Stimulated activated CD4-positive, alpha-beta T cell treated with anti-CD3 and anti-CD28 coated beads, Interleukin-2, amount 100 ng/mL, for 24 hours (primary cell): ENCODE measurements at regions not wholly inside any gene's neighbourhood (a gene's known extent, or its start where the extent isn't known, plus 50 kb on each side); places are given as distances from the start of the nearest gene placed in this dataset.

Experiments
- DNase-seq, 2 donors: peaks; one replicate each; pipeline ENCODE4 v3.0.0-alpha.2; 2020

DNA sequence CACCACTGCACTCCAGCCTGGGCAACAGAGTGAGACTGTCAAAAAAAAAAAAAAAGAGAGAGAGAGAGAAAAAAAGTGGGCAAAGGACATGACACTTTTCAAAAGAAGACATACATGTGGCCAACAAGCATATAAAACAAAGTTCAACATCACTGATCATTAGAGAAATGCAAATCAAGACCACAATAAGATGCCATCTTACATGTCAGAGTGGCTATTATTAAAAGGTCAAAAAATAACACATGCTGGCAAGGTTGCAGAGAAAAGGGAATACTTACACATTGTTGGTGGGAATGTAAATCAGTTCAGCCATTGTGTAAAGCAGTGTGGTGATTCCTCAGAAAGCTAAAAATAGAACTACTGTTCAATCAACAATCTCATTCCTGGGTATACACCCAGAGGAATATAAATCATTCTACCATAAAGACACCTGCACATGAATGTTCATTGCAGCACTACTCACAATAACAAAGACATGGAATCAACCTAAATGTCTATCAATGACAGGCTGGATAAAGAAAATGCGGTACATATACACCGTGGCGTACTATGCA is 94.9 kb upstream of the TRIM2 start:
- no peak for DNase-seq

DNA sequence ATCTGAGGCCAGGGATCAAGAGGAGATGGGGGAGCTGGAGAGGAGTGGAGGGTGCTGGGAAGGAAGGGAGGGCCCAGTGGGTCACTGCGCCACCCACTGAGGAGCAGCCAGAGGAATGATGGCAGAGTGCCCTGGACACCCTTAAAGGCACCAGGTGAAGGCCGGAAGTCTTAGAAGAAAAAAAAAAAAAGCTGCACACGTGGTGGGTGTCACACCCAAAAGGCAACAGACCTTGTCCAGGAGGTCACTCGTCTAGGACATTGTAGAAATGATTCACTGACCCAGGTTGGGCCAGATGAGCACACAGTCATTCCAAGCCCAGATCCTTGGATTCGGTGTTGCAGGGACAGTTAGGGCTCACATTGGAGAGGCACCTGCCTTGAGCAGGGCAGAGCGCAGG is 93.5 kb upstream of the TRIM2 start:
- no peak for DNase-seq

DNA sequence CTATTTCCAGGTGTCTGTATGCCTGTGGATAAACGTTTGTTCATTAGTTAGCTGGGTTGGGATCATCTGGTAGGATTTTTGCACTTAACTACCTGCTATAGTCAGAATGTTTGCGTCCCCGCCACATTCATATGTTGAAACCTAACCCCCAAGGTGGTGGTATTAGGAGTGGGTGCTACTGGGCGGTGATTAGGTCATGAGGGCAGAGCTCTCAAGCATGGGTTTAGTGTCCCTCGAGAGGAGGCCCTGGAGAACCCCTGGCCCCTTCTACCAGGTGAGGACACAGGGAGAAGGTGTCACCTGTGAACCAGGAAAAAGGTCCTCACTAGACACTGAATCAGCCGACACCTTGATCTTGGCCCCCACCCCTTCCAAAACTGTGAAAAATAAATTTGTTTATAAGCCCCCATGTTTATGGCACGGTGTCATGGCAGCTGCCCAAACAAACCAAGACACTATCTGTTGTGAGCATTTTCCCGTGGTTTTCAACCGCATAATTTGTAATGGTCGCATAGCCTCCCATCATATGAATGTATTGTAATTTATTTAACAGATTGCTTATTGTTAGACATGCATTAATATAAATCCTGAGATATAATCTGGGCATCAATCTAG is 92.7 kb upstream of the TRIM2 start:
- no peak for DNase-seq

DNA sequence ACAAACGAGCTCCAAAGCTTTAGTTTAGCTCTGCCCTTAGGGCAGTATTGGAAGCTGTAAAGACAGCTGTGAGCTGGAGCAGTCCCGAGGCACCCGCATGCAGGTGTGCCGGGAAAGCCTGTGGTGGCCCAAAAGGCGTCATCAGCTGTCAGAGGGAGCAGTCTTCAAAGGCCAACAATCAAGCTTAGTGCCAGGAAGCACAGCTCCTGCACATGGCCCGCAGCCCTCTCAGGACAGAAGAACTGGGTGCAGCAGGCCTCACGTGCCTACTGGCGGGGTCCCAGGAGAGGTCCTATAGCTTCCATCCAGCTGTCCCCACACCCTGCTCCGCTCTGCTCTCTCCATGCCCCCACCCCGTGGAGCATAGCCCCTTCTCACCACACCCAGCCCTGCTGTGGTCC is 92.2 kb upstream of the TRIM2 start:
- peak; percentile 33 to 41 for DNase-seq

DNA sequence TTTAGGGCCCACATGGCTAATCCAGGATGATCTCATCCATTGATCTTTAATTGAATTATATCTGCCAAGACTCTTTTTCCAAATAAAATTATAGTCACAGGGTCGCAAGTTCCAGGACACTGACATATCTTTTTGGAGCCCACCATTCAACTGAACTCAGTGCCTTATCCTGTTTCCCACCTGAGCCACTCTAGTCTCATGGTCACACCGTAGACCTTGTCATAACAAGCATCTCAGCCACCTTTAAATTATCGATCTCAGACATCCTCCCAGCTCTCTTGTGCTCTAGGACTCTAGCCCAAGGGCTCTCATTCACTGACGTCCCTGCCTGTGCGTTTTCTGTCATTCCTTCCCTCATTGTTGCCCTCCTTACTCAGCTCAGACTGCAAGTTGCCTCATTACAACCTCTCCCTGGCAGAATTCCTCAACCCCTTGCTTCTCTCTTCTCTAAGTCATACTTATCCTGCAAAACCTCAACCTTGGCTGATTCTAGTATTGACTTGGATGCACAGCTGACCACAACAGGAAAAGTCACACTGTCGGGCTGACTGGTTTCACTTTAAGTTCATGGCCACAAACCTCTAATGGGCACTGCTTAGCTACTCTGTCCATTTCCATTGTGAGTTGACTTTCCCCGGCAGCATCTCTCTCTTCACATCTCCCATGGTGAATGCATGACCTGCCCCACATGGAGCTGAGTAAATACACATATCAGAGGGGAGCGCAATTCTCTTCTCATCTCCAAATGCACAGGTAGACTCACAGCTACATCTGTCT is 91.0 kb upstream of the TRIM2 start:
- DNase-seq = no peak

DNA sequence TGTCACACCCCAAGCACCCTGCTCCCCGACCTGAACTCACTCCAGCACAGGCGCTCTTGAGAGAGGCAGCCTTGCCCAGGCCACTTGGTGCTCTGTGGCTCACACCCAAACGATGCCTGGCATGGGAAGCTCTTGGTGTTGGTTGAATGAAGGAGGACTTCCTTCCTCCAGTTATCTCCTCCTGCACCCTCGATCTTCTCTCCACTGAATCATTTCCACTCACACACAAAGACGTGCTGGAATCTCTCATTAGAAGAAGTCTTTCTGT is 90.5 kb upstream of the TRIM2 start:
- DNase-seq = peak in 1 of 2 donors; percentile 13

DNA sequence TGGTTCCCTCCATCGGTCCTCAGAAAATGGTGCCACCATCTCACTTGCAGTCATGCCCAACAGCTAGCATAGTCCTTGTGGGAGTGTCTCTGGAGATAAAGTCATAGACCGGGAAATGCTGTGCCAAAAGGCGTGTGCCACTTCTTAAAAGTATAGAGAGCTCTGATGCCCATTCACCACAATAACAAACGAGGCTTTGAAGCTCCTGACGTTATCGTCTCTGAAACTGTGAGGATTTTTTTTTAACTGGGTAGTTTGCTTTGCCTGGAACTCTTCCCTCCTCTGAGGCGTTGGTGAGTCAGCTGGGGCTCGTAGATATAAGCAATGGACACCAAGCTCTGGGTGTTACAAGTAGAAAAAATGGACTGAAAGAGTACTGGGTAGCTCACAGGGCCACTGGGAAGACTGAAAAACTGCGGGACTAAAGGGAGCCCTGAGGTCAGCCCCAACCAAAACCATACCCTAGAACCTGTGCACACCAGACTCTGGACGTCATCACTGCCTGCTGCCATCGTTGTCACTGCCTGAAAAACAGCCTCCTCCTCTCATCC is 89.4 kb upstream of the TRIM2 start:
- peak; percentile 51 to 54 for DNase-seq

DNA sequence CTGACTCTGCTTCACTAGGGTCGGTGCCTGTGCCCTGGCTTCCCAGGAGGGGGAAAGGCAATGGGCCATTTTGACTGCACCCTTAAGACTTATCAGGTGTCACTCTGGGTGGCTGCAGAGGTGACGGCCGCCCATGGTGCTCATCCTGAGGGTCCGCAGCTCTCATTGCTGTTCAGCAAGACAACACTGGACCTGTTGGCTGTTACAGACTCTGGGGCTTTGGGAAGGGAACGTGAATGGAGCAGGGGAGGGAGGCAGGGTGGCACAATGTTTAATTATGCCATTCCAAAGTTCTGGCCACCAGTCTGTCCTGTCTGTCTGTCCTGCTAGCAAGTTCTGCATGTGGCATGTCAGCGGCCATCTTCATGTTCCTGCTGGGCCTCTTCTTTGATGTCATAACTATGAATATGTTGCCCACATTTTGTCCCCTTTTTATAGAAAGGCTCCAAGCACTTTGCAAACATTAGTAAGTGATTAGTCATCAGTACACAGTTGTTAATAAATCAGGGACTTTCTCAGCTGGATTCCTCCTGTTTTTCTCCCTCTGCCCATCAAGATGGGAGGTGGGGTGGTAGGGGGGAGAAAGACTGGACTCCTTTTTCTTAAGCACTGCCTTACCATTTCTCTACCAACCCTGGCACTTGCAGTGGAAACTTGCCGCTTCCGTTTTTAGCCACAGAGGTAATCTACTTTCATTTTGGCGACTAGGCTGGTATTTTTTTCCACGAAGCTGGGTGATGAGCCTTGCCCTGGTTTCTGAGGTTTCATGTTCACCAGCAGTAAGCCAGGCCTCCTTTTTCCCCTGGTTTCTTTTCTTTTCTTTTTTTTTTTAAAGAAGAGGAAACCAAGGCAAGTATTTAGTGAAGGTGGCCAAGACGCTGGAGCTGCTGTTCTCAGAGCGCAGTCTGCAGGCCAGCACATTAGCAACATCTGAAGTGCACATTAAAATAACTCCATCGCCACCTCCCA is 88.6 kb upstream of the TRIM2 start:
- DNase-seq = peak; percentile 66 to 76

DNA sequence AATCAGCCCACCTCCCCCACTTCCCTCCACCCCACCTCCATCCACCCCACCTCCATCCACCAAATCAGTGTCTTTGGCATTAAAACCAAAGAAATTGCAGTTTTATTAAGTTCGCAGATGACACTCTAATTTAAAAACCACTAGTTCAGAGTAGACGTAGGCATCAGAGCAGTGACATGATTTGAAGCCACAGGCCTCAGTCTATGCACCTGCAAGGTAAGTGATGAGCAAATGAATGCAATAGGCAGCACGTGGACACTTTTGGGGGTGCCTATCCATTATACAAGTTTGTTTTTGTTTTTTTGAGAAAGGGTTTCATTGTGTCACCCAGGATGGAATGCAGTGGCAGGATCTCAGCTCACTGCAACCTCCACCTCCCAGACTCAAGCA is 88.0 kb upstream of the TRIM2 start:
- DNase-seq = no peak

DNA sequence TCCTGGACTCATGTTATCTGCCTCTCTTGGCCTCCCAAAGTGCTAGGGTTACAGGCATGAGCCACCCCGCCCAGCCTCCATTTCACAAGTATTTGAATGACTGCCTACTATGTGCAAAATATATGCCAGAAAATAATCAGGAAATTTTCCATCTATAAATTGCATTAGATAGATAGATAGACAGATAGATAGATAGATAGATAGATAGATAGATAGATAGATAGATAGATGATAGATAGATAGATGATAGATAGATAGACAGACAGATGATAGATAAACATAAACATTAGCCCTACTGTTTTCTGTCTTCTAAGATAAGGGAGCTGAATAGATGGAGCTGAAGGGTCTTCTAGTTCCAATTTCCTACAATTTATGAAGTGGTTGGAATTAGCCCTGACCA is 87.4 kb upstream of the TRIM2 start:
- DNase-seq = no peak

DNA sequence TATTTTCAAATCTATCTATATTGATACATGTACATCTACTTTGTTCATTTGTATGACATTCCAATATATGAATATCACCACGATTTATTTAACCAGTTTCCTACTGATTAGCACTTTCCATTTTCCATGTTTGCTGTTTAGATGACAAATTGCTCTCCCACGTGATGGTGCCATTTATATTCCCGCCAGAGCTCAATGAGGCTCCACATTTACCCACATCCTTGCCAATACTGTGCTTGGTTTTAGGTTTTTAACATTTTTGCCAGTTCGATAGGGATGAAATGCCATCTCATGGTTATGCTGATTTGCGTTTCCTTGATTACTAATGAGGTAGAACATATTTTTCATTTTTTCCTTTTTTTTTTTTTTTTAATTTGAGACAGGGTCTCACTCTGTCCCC is 86.7 kb upstream of the TRIM2 start:
- no peak for DNase-seq

DNA sequence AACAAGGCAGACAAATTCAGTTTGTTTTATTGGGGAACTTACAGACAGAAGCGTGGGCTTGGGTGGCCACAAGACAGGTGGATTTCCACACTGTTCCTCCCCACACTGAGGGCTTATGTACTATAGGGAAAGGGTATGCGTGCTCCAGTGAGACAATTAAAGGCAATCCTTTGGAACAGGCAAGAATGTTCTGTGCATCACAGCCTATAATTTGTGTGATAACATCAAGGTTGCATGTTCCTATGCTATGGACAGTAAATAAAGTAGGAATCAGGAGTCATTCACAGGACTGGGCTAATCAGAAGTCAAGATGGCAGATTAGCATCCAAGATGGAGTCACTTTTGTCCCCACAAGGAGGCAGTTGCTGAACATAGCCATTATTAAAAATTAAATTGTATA is 84.6 kb upstream of the TRIM2 start:
- DNase-seq = no peak

DNA sequence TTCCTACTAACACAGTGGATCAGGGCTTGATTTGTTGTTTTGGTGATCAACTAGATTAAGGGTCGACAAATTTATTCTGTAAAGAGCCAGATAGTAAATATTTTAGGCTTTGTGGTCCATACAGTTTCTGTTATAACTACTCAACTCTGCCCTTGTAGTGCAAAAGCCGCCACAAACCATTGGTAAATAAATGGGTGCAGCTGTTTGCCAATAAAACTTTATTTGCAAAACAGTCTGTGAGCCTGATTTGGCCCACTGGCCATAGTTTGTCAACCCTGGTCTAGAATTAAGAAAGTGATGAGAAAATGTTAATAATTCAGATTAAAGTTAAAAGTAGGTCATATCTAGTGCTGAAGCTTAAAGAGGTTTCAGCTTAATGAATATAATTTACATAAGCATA is 84.0 kb upstream of the TRIM2 start:
- no peak for DNase-seq

DNA sequence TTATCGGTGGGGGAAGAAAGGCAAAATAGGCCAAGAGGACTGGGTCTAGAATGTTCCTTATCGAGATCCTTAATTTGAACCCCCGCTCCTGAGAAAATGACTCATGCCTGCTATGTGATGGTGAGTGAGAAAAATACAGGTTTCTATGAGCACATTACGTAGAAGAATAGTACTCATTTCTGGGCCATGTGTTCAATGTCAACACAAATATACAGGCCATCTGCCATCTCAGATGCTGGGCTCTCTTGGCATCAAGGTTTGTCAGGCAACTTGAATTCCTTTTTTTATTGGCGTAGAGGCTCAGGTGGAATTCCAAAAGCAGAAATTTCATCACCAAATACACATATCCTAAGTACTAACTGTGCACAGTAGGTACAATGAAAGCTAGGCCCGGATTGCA is 81.4 kb upstream of the TRIM2 start:
- no peak for DNase-seq

DNA sequence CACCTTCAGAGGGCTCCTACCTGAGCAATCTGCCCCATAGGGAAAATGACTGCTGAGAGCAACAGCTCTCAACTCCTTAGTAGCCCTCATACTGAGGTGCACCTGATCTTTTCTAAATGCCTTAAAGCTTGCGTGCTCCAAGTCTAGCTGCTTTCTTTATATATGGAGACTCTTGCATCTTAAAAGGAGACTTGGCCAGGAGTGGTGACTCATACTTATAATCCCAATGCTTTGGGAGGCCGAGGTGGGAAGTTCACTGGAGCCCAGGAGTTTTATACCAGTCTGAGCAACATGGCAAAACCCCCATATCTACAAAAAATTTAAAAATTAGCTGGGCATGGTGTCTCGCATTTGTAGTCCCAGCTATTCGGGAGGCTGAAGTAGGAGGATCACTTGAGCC is 78.1 kb upstream of the TRIM2 start:
- DNase-seq = no peak

DNA sequence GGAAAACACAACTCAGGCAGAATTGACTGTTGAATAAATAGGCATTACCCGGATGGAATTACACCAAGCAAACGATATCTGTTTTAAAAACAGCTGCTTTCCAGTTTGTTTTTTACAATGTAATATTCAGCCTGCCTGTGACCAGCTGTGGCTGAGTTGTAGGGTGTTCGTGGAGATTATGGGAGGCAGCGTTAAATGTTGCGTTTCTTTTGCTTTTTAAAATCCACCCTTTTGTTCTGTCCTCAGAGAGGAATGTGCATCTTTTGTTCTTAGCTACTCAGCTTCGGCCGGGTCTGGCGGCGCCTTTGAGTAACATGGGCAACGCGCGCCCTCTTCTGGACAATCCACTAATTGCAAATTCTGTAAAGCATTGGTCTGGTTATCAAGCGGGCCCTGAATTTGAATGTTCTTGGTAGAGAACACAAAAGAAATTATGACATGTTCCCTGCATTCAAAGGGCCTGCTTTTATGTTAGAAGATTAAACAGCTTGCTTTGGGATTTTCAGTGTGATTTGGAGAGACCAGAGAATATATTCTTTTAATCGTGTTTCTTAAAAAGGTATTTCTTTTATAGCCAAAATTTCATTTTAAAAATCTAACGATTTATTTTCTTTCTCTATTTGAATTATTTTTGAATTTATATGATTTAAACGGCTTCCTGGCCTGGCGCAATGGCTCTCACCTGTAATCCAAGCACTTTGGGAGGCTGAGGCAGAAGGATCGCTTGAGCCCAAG is 76.3 kb upstream of the TRIM2 start:
- peak; percentile 84 to 91 for DNase-seq

DNA sequence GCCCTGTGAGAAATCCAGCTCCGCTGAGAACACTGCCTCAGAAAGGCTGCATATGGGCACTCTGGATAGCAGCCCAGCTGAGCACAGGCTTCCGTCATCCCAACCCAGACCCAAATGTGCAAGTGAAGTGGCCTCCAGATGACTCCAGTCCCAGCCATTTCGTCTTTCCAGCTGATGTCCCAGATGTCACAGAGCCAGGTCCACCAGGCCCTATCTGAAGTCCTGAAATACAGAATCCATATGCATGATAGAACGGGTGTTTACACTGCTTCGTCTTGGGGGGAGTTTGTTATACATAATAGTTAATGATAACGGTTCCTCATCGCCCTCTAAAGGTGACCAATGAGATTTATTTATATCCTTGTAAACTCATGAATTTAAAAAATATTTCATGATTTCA is 72.6 kb upstream of the TRIM2 start:
- no peak for DNase-seq

DNA sequence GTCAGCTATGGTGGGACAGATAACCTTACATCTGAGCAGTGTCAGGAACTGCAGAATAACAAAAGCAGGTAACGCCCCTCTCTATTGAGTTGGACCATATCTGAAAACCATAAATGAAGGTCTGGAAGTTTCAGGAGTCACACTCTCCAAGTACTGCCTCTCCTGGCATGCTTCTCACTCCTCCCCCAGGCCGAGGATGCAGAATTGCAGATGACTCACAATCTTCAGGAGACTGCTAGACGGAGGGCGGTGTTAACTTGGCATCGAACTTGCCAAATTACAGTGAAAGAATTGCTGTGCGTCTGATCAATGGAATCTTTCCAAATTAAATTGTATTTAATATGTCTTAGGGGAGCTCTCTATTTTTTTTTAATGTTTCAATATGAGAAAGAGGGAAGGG is 67.1 kb upstream of the TRIM2 start:
- DNase-seq = no peak

DNA sequence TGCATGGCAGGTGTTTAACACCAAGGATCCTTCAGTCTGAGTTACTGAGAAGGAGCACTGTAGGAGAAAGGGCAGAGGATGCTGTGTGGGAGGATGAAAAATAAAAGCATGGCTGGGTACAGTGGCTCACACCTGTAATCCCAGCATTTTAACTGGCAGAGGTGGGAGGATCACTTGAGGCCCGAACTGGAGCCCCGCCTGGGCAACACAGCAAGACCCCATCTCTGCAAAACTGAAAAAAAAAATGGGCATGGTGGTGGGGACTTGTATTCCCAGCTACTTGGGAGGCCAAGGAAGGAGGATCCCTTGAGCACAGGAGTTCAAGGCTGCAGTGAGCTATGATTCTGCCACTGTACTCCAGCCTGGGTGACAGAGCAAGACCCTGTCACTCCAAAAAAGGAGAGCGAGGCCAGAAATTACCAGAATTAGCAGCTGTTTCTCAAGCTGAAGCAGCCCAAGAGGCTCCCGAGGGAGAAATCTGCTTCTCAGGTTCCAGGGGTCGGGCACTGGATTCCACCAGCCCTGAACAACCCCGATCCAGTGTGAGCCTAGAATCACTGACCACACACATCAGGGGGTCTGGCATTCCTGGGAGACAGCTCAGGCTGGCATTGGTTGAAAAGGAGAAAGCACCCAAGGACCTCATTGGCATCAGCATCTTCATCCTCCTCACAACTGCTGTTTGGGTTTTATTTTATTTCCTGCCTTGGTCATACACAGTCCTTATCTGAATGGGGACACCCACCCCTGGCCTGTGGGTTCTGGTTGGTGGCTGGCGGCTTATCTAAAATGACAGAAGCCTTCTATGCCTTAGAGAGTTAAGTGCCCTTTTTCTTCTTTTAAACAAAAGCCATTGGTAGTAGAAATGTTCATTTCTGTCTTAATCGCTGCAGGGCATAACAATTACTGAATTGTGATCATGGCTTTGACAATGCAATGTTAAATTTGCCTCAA is 66.3 kb upstream of the TRIM2 start:
- DNase-seq = no peak

DNA sequence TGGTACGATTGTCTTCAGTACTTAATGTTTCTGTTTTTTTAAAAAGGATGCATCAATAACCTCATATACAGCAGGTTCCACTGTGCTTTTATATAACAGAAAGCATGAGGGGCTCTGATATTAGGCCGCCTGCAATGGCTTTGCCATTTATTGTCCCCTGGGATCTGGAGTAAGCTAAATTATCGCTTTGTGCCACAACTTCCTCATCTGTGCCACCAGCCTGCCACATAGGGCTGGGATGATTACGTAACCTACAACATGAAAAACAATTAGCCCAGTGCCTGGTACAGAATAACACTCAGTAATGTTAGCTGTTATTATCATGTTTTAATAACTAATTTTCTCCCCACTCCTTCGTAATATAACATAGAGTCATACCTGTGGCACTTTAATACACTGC is 65.5 kb upstream of the TRIM2 start:
- no peak for DNase-seq

DNA sequence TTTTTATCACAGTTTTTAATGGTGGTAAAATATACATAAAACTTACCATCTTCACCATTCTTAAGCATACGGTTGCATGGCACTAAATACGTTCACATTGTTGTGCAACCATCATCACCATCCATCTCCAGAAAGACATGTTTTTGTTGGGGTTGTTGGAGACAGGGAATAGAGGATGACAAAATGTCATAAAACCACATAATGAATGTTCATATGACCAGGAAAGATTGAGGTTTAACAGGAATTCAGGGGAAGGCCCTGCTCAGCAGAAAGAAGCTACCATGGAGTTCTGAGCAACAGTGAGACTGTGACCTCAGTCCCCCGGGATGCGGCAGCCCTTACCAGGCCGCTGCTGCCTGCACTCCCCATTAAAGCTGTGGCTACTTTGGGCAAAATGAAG is 63.9 kb upstream of the TRIM2 start:
- no peak for DNase-seq

DNA sequence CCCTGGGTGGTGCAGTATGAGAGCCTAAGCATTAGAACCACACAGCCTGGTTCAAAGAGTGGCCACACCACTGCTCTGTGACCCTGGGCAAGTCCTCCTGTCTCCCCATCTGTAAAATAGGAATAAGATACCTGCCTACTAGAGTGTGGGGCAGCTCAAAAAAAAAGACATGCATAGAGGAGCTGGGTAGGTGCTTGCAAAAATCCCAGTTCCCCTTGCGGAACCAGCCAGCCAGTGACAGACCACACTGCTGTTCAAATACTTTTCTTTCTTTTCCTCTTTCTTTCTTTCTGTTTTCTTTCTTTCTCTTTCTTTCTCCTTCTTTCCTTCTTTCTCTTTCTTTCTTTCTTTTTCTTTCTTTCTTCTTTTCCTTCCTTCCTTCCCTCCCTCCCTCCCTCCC is 63.0 kb upstream of the TRIM2 start:
- DNase-seq = no peak
